H1 (cell line): ENCODE measurements at regions not wholly inside any gene's neighbourhood (a gene's known extent, or its start where the extent isn't known, plus 50 kb on each side); places are given as distances from the start of the nearest gene placed in this dataset.

ENCODE experiments used
- CTCF ChIA-PET: fragments of 300-600 bp; sonication (Branson Sonifier 250); formaldehyde crosslinking; loops from one replicate; lab custom pipeline; 2021; ENCODE audit not compliant: partially characterized antibody; lab: Charles Lee
- POLR2A ChIA-PET: fragments of 300-600 bp; sonication (Branson Sonifier 250); formaldehyde crosslinking; loops from one replicate; lab custom pipeline; 2021; ENCODE audit warnings: inconsistent platforms; ENCODE audit not compliant: partially characterized antibody; lab: Charles Lee
- DNase-seq, 2 experiments: peaks; one replicate each; pipeline versions ENCODE4 v3.0.0 to v3.0.0-alpha.2; 2010 to 2022; ENCODE audit warnings: low spot score in 2 of 2, low read depth in 1 of 2, mixed read lengths in 1 of 2
- FAIRE-seq: peaks from 2 replicates; lab custom pipeline; 2011; peaks lifted over from hg19 to GRCh38; lab: Jason Lieb, UNC
- H2AFZ ChIP-seq: 2 replicates; pipeline ENCODE4 v1.8.1; 2012; ENCODE audit warnings: low read length, inconsistent platforms
- H2AK5ac ChIP-seq: 2 replicates; pipeline ENCODE4 v1.6.1; 2013; ENCODE audit warnings: low read depth, low read length
- H2BK120ac ChIP-seq: replicated peaks from 2 replicates; pipeline ENCODE3; 2013; ENCODE audit warnings: low read depth, low read length, inconsistent platforms
- H2BK12ac ChIP-seq: 2 replicates; pipeline ENCODE4 v1.6.1; 2013; ENCODE audit warnings: low read depth, low read length
- H2BK15ac ChIP-seq: 2 replicates; pipeline ENCODE4 v1.6.1; 2013; ENCODE audit warnings: low read length
- H2BK20ac ChIP-seq: 2 replicates; pipeline ENCODE4 v1.6.1; 2013; ENCODE audit warnings: low read length
- H2BK5ac ChIP-seq: 2 replicates; pipeline ENCODE4 v1.6.1; 2013; ENCODE audit warnings: low read depth, low read length
- H3K14ac ChIP-seq: 2 replicates; pipeline ENCODE4 v1.6.1; 2013; ENCODE audit warnings: inconsistent platforms; ENCODE audit not compliant: insufficient read length
- H3K18ac ChIP-seq: 2 replicates; pipeline ENCODE4 v1.6.1; 2013; ENCODE audit warnings: low read length; ENCODE audit errors: extremely low read depth
- H3K23ac ChIP-seq: 2 replicates; pipeline ENCODE4 v1.6.1; 2013; ENCODE audit warnings: inconsistent platforms; ENCODE audit not compliant: insufficient read length
- H3K23me2 ChIP-seq: 2 replicates; pipeline ENCODE4 v1.6.1; 2013; ENCODE audit warnings: low read depth, low read length
- H3K27ac ChIP-seq: 2 replicates; pipeline ENCODE4 v1.6.1; 2011; ENCODE audit warnings: low read depth, low read length, inconsistent platforms
- H3K27me3 ChIP-seq, 4 experiments: replicated peaks in 1 of 4; 1 replicate in 1 of 4; 2 replicates in 3 of 4; pipeline versions ENCODE4 v1.6.1 to v1.8.1; 2011 to 2013; ENCODE audit warnings: low read length in 3 of 4, mild to moderate bottlenecking in 3 of 4, inconsistent platforms in 2 of 4, mixed read lengths in 2 of 4, moderate library complexity in 1 of 4; ENCODE audit not compliant: control insufficient read depth in 3 of 4, insufficient read depth in 3 of 4; ENCODE audit errors: extremely low read depth in 1 of 4
- H3K36me3 ChIP-seq, 4 experiments: 2 replicates each; pipeline versions ENCODE4 v1.6.1 to v1.8.1; 2011 to 2013; ENCODE audit warnings: mild to moderate bottlenecking in 4 of 4, low read length in 3 of 4, moderate library complexity in 2 of 4, control low read depth in 1 of 4, inconsistent platforms in 1 of 4; ENCODE audit not compliant: insufficient read depth in 4 of 4, control insufficient read depth in 2 of 4
- H3K4ac ChIP-seq: replicated peaks from 2 replicates; pipeline ENCODE3; 2013; ENCODE audit warnings: low read length, low read depth, mixed read lengths, inconsistent platforms; ENCODE audit not compliant: insufficient read length
- H3K4me1 ChIP-seq, 4 experiments: replicated peaks in 1 of 4; 1 replicate in 1 of 4; 2 replicates in 3 of 4; pipeline versions ENCODE4 v1.6.1 to v1.8.1; 2011 to 2013; ENCODE audit warnings: low read length in 3 of 4, inconsistent platforms in 2 of 4, mixed read lengths in 1 of 4; ENCODE audit not compliant: insufficient read depth in 4 of 4, control insufficient read depth in 3 of 4
- H3K4me2 ChIP-seq, 2 experiments: 2 replicates each; pipeline versions ENCODE4 v1.6.1 to v1.8.1; 2011 to 2013; ENCODE audit warnings: low read depth in 2 of 2, low read length in 2 of 2, control low read depth in 1 of 2, inconsistent platforms in 1 of 2, mild to moderate bottlenecking in 1 of 2; ENCODE audit not compliant: insufficient read depth in 1 of 2
- H3K4me3 ChIP-seq, 4 experiments: fragments of 200-600, 300-600 bp in 1 of 4; sonication (generic), shearing (Covaris generic), sonication (Bioruptor Twin) in 1 of 4; 2 replicates each; pipeline versions ENCODE4 v1.5.1 to v1.8.1; 2011 to 2016; ENCODE audit warnings: low read length in 4 of 4, low read depth in 3 of 4, control low read depth in 2 of 4, inconsistent platforms in 2 of 4, mild to moderate bottlenecking in 2 of 4, mixed read lengths in 1 of 4, moderate library complexity in 1 of 4; ENCODE audit not compliant: insufficient read depth in 2 of 4; ENCODE audit errors: extremely low read depth in 1 of 4
- H3K56ac ChIP-seq: replicated peaks from 2 replicates; pipeline ENCODE3; 2013; ENCODE audit warnings: low read depth, mild to moderate bottlenecking, mixed read lengths, low read length, inconsistent platforms; ENCODE audit not compliant: insufficient read length
- H3K79me1 ChIP-seq: 2 replicates; pipeline ENCODE4 v1.6.1; 2013; ENCODE audit warnings: low read depth, low read length, control low read depth
- H3K79me2 ChIP-seq, 2 experiments: 2 replicates each; pipeline versions ENCODE4 v1.6.1 to v1.8.1; 2012 to 2013; ENCODE audit warnings: low read length in 2 of 2, mild to moderate bottlenecking in 2 of 2, inconsistent platforms in 1 of 2; ENCODE audit not compliant: insufficient read depth in 2 of 2, control insufficient read depth in 1 of 2
- H3K9ac ChIP-seq, 4 experiments: replicated peaks in 1 of 4; 1 replicate in 1 of 4; 2 replicates in 3 of 4; pipeline versions ENCODE4 v1.6.1 to v1.8.1; 2011 to 2013; ENCODE audit warnings: low read depth in 3 of 4, low read length in 3 of 4, control low read depth in 2 of 4, mild to moderate bottlenecking in 2 of 4, moderate library complexity in 2 of 4, inconsistent platforms in 1 of 4; ENCODE audit errors: extremely low read depth in 1 of 4
- H3K9me3 ChIP-seq, 2 experiments: 2 replicates each; pipeline versions ENCODE4 v1.6.1 to v1.8.1; 2012 to 2013; ENCODE audit warnings: mild to moderate bottlenecking in 2 of 2, moderate library complexity in 2 of 2, control low read depth in 1 of 2, inconsistent platforms in 1 of 2, low read depth in 1 of 2, low read length in 1 of 2, mixed read lengths in 1 of 2; ENCODE audit not compliant: insufficient read depth in 2 of 2
- H4K20me1 ChIP-seq, 2 experiments: replicated peaks in 1 of 2; 2 replicates each; pipeline versions ENCODE3 to v1.8.1; 2011 to 2013; ENCODE audit warnings: inconsistent platforms in 2 of 2, low read length in 2 of 2, mild to moderate bottlenecking in 1 of 2; ENCODE audit not compliant: insufficient read depth in 2 of 2, control insufficient read depth in 1 of 2
- H4K5ac ChIP-seq: 2 replicates; pipeline ENCODE4 v1.6.1; 2013; ENCODE audit warnings: low read length, low read depth, mixed read lengths, inconsistent platforms; ENCODE audit not compliant: insufficient read length
- H4K8ac ChIP-seq: 2 replicates; pipeline ENCODE4 v1.8.0; 2013; ENCODE audit warnings: mild to moderate bottlenecking, moderate library complexity, low read length, inconsistent platforms; ENCODE audit not compliant: insufficient read depth; ENCODE audit errors: extremely low read depth
- H4K91ac ChIP-seq: replicated peaks from 2 replicates; pipeline ENCODE3; 2013; ENCODE audit warnings: low read length, mixed read lengths, inconsistent platforms; ENCODE audit not compliant: insufficient read length
- CREB1 ChIP-seq: IDR thresholded peaks from 2 replicates; pipeline ENCODE4 v1.6.1; 2012; ENCODE audit warnings: inconsistent platforms
- WGBS, 2 experiments: shearing (Covaris generic) in 1 of 2; methylation state at CpG; one replicate each; pipeline versions ENCODE4 v1.1.6 to v1.1.7; 2013 to 2015; ENCODE audit warnings: low lambda C conversion rate in 2 of 2, mixed read lengths in 2 of 2, inconsistent platforms in 1 of 2, low coverage in 1 of 2, missing lambda C conversion rate in 1 of 2; ENCODE audit not compliant: insufficient replicate concordance in 2 of 2, insufficient coverage in 1 of 2, insufficient read length in 1 of 2; ENCODE audit errors: extremely low coverage in 1 of 2, missing lambda C conversion rate in 1 of 2; 5-methylcytosine and 5-hydroxymethylcytosine counted together

DNA sequence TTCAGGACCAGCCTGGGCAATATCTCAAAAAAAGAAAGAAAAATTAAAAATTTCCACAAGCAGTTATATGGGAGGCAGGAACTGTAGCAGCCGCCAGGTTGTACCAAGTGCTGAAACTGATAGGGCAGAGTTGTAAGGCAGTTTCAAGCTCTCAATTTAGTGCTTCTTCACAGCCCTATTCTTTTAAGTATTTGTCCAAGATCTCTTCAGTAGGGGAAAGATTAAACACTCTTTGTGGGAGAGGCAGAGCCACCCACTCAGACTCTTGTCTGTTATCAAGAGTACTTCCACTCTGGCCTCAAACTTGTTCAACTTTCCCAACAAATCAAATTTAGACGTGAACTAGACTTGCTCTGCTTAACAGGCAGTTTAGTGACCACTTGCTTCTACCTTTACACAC is 228.7 kb downstream of the REEP3 start:
- H2BK15ac ChIP-seq = no peak overlapping the region
- H3K79me1 ChIP-seq = no peaks in the 10 kb centered on the region
- no peak overlapping the region for H2BK20ac ChIP-seq
- no peak overlapping the region for H3K14ac ChIP-seq
- H3K79me2 ChIP-seq = no peaks in the 10 kb centered on the region
- no peak overlapping the region for H4K5ac ChIP-seq
- H3K23ac ChIP-seq = no peak overlapping the region
- H3K4ac ChIP-seq = no peak overlapping the region
- no peak overlapping the region for H3K9ac ChIP-seq
- WGBS, 2 experiments = 86% methylated on average over 2 of the region's 2 CpGs; no CpG with 5 or more reads in 1 of the 2 experiments
- H4K20me1 ChIP-seq = no peaks in the 10 kb centered on the region
- no peak for DNase-seq
- H3K56ac ChIP-seq = no peak overlapping the region
- no peak overlapping the region for H3K27ac ChIP-seq
- POLR2A ChIA-PET = no interaction called here
- no peaks in the 10 kb centered on the region for H3K27me3 ChIP-seq
- no peaks in the 10 kb centered on the region for H3K4me1 ChIP-seq
- no peaks in the 10 kb centered on the region for H3K23me2 ChIP-seq
- CTCF ChIA-PET = interaction anchor here (0.9 kb wide), 1 partner anchor 17 kb away, joined by 4 read pairs; no protein-coding TSS in a partner anchor
- no peak overlapping the region for H4K8ac ChIP-seq
- H2BK120ac ChIP-seq = no peak overlapping the region
- no peaks in the 10 kb centered on the region for H3K9me3 ChIP-seq
- H2AK5ac ChIP-seq = no peak overlapping the region
- no peak overlapping the region for H2BK5ac ChIP-seq
- FAIRE-seq = no peak
- H3K4me2 ChIP-seq = no peak overlapping the region
- no peak overlapping the region for H3K4me3 ChIP-seq
- no peak overlapping the region for H2BK12ac ChIP-seq
- no peak overlapping the region for H4K91ac ChIP-seq
- no peak overlapping the region for H2AFZ ChIP-seq
- TF ChIP-seq CREB1 = no peak
- H3K18ac ChIP-seq = no peak overlapping the region
- no peaks in the 10 kb centered on the region for H3K36me3 ChIP-seq
